ENCODE measurements at regions not wholly inside any gene's neighbourhood (a gene's known extent, or its start where the extent isn't known, plus 50 kb on each side); places are given as distances from the start of the nearest gene placed in this dataset.

- H3K9me3 Mint-ChIP-seq (ENCODE audit: low read depth, unreplicated experiment), result no peaks in the 10 kb centered on the region
- no peak overlapping the region for H3K27ac Mint-ChIP-seq (ENCODE audit: unreplicated experiment)
- intact Hi-C loops (cut with micrococcal nuclease; ENCODE audit: unreplicated experiment), result no loop called here
- H3K4me3 Mint-ChIP-seq (ENCODE audit: low read depth, unreplicated experiment), result no peak overlapping the region
- no peak for DNase-seq
- CTCF ChIA-PET, result no interaction called here
- no peaks in the 10 kb centered on the region for H3K4me1 Mint-ChIP-seq (ENCODE audit: low read depth, unreplicated experiment)
- H3K27me3 Mint-ChIP-seq (ENCODE audit: unreplicated experiment), result no peaks in the 10 kb centered on the region
- no peak for TF ChIP-seq CTCF (IDR thresholded peaks at IDR 0.05; ENCODE audit: unreplicated experiment)
- no peaks in the 10 kb centered on the region for H3K36me3 Mint-ChIP-seq (ENCODE audit: insufficient read depth, unreplicated experiment)
- BruUV-seq (replicated peaks), result no TSS peak
Observed at GRCh38 chr14:34018125-34018524, 67.3 kb upstream of the EGLN3 start.

GRCh38 chr14:34015383-34015782 lies 64.5 kb upstream of the EGLN3 start:
- BruUV-seq (replicated peaks), result no TSS peak

GRCh38 chr14:34014936-34015335 lies 64.1 kb upstream of the EGLN3 start:
- DNase-seq, result no peak
- no peaks in the 10 kb centered on the region for H3K27me3 Mint-ChIP-seq (ENCODE audit: unreplicated experiment)
- intact Hi-C loops (cut with micrococcal nuclease; ENCODE audit: unreplicated experiment), result no loop called here
- H3K9me3 Mint-ChIP-seq (ENCODE audit: low read depth, unreplicated experiment), result no peaks in the 10 kb centered on the region
- CTCF ChIA-PET, result no interaction called here
- no peaks in the 10 kb centered on the region for H3K4me1 Mint-ChIP-seq (ENCODE audit: low read depth, unreplicated experiment)
- H3K4me3 Mint-ChIP-seq (ENCODE audit: low read depth, unreplicated experiment), result no peak overlapping the region
- H3K27ac Mint-ChIP-seq (ENCODE audit: unreplicated experiment), result no peak overlapping the region
- no peak for TF ChIP-seq CTCF (IDR thresholded peaks at IDR 0.05; ENCODE audit: unreplicated experiment)
- BruUV-seq (replicated peaks), result no TSS peak
- H3K36me3 Mint-ChIP-seq (ENCODE audit: insufficient read depth, unreplicated experiment), result no peaks in the 10 kb centered on the region

More at GRCh38 chr14:34015383-34015782, 64.5 kb upstream of the EGLN3 start:
- no peaks in the 10 kb centered on the region for H3K36me3 Mint-ChIP-seq (ENCODE audit: insufficient read depth, unreplicated experiment)
- no peak overlapping the region for H3K27ac Mint-ChIP-seq (ENCODE audit: unreplicated experiment)
- no peak for DNase-seq
- CTCF ChIA-PET, result no interaction called here
- no peak for TF ChIP-seq CTCF (IDR thresholded peaks at IDR 0.05; ENCODE audit: unreplicated experiment)
- no peaks in the 10 kb centered on the region for H3K9me3 Mint-ChIP-seq (ENCODE audit: low read depth, unreplicated experiment)
- H3K27me3 Mint-ChIP-seq (ENCODE audit: unreplicated experiment), result no peaks in the 10 kb centered on the region
- no peaks in the 10 kb centered on the region for H3K4me1 Mint-ChIP-seq (ENCODE audit: low read depth, unreplicated experiment)
- no peak overlapping the region for H3K4me3 Mint-ChIP-seq (ENCODE audit: low read depth, unreplicated experiment)
- intact Hi-C loops (cut with micrococcal nuclease; ENCODE audit: unreplicated experiment), result no loop called here

GRCh38 chr14:34013721-34014060 lies 62.8 kb upstream of the EGLN3 start:
- no peak for TF ChIP-seq CTCF (IDR thresholded peaks at IDR 0.05; ENCODE audit: unreplicated experiment)
- intact Hi-C loops (cut with micrococcal nuclease; ENCODE audit: unreplicated experiment), result no loop called here
- H3K36me3 Mint-ChIP-seq (ENCODE audit: insufficient read depth, unreplicated experiment), result no peaks in the 10 kb centered on the region
- H3K27ac Mint-ChIP-seq (ENCODE audit: unreplicated experiment), result no peak overlapping the region
- H3K4me1 Mint-ChIP-seq (ENCODE audit: low read depth, unreplicated experiment), result no peaks in the 10 kb centered on the region
- DNase-seq, result no peak
- no TSS peak for BruUV-seq (replicated peaks)
- CTCF ChIA-PET, result no interaction called here
- H3K4me3 Mint-ChIP-seq (ENCODE audit: low read depth, unreplicated experiment), result no peak overlapping the region
- H3K9me3 Mint-ChIP-seq (ENCODE audit: low read depth, unreplicated experiment), result no peaks in the 10 kb centered on the region
- H3K27me3 Mint-ChIP-seq (ENCODE audit: unreplicated experiment), result no peaks in the 10 kb centered on the region

Data from Calu3 (cell line).